ENCODE measurements at regions not wholly inside any gene's neighbourhood (a gene's known extent, or its start where the extent isn't known, plus 50 kb on each side); places are given as distances from the start of the nearest gene placed in this dataset.
A peak's percentile ranks its signal among the peaks of the same experiment; 100 is the strongest.

DNA sequence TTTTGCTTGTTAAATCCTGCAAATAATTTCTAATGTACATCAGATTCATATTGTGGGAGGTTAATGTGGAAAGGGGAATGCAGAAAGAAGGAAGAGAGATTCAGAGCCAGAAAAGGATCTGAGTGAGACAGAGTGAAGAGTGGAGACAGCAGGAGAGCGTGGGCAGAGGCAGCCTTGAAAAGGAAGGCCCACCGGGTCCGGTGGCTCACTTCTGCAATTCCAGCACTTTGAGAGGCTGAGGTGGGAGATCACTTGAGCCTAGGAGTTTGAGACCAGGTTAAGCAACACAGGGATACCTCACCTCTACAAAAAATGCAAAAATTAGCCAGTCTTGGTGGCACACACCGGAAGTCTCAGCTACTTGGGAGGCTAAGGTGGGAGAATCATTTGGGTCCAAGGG, 222.0 kb upstream of the RAB4A start:
- H3K4ac ChIP-seq (ENCODE audit: low read depth, low read length): no peak overlapping the region
- no peak overlapping the region for H3K9ac ChIP-seq (ENCODE audit: low read length)
- no peak overlapping the region for H2BK120ac ChIP-seq (ENCODE audit: low read depth, low read length)
- H2BK15ac ChIP-seq (replicated peaks; ENCODE audit: low read depth): no peak overlapping the region
- no peak overlapping the region for H3K56ac ChIP-seq (ENCODE audit: low read length)
- H3K4me2 ChIP-seq (ENCODE audit: low read length): no peak overlapping the region
- H3K27ac ChIP-seq (ENCODE audit: low read depth, low read length): no peak overlapping the region
- no peaks in the 10 kb centered on the region for H3K79me2 ChIP-seq (ENCODE audit: control insufficient read depth, insufficient read depth, low read length)
- DNase-seq: no peak
- H4K8ac ChIP-seq (ENCODE audit: low read depth, low read length): no peak overlapping the region
- no peaks in the 10 kb centered on the region for H3K4me1 ChIP-seq (ENCODE audit: control insufficient read depth, low read depth, low read length)
- H2BK5ac ChIP-seq (ENCODE audit: low read length): no peak overlapping the region
- no peak overlapping the region for H3K23ac ChIP-seq (ENCODE audit: low read length)
- H4K5ac ChIP-seq (ENCODE audit: low read length): no peak overlapping the region
- WGBS (ENCODE audit: extremely low coverage, insufficient coverage, low lambda C conversion rate): no CpG with 5 or more reads among the region's 4 CpGs
- H3K36me3 ChIP-seq (ENCODE audit: control insufficient read depth, insufficient read depth, low read length): no peaks in the 10 kb centered on the region
- H2AK5ac ChIP-seq (ENCODE audit: low read length): no peak overlapping the region
- H3K18ac ChIP-seq (ENCODE audit: low read length): no peak overlapping the region
- H3K79me1 ChIP-seq (ENCODE audit: low read length): no peaks in the 10 kb centered on the region
- no peak overlapping the region for H3K4me3 ChIP-seq (ENCODE audit: low read length)
- H3K27me3 ChIP-seq (ENCODE audit: insufficient read depth, low read length, poor library complexity): no peaks in the 10 kb centered on the region

GRCh38 chr1:229056046-229056445, 214.9 kb upstream of the RAB4A start:
- no peak for DNase-seq
- Histone ChIP-seq H3K4me1 (ENCODE audit: control insufficient read depth, low read depth, low read length) (no peaks in the 10 kb centered on the region), H3K56ac (ENCODE audit: low read length) (no peak overlapping the region), H3K4ac (ENCODE audit: low read depth, low read length) (no peak overlapping the region), H3K4me3 (ENCODE audit: low read length) (no peak overlapping the region), H3K79me2 (ENCODE audit: control insufficient read depth, insufficient read depth, low read length) (no peaks in the 10 kb centered on the region), H2BK120ac (ENCODE audit: low read depth, low read length) (no peak overlapping the region), H3K4me2 (ENCODE audit: low read length) (no peak overlapping the region), H3K79me1 (ENCODE audit: low read length) (no peaks in the 10 kb centered on the region), H4K8ac (ENCODE audit: low read depth, low read length) (no peak overlapping the region), H3K9ac (ENCODE audit: low read length) (no peak overlapping the region), H2AK5ac (ENCODE audit: low read length) (no peak overlapping the region), H3K36me3 (ENCODE audit: control insufficient read depth, insufficient read depth, low read length) (no peaks in the 10 kb centered on the region), H3K23ac (ENCODE audit: low read length) (no peak overlapping the region), H3K18ac (ENCODE audit: low read length) (no peak overlapping the region), H3K27me3 (ENCODE audit: insufficient read depth, low read length, poor library complexity) (no peaks in the 10 kb centered on the region), H2BK15ac (replicated peaks; ENCODE audit: low read depth) (no peak overlapping the region), H3K27ac (ENCODE audit: low read depth, low read length) (no peak overlapping the region), H4K5ac (ENCODE audit: low read length) (no peak overlapping the region), H2BK5ac (ENCODE audit: low read length) (no peak overlapping the region)
- WGBS (ENCODE audit: extremely low coverage, insufficient coverage, low lambda C conversion rate): no CpG with 5 or more reads among the region's 1 CpG

DNA sequence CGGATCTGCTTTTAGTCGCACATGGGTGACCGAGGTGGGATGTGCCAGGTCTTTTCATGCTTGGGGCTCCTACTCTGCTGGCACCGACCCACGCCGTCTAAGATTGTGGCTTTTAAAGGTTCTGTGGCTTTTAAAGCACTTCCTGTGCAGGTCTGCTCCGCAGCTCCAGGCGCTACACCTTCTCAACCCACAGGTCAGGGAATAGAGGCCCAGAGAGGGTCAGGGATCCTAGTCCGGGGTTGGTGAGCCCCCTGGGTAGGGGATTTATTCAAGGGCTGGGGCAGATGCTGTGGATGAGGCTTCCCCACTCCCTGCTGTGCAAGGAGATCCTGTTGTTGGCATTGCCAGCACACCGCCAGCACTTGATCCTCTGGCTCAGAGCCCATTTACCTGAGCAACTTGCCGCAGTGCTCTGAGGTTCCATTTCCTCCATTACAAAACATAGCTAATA, 212.8 kb upstream of the RAB4A start:
- no CpG with 5 or more reads among the region's 11 CpGs for WGBS (ENCODE audit: extremely low coverage, insufficient coverage, low lambda C conversion rate)
- Histone ChIP-seq H3K27ac (ENCODE audit: low read depth, low read length) (no peak overlapping the region), H4K5ac (ENCODE audit: low read length) (no peak overlapping the region), H3K36me3 (ENCODE audit: control insufficient read depth, insufficient read depth, low read length) (no peaks in the 10 kb centered on the region), H3K27me3 (ENCODE audit: insufficient read depth, low read length, poor library complexity) (no peaks in the 10 kb centered on the region), H3K4me3 (ENCODE audit: low read length) (no peak overlapping the region), H3K18ac (ENCODE audit: low read length) (no peak overlapping the region), H2AK5ac (ENCODE audit: low read length) (no peak overlapping the region), H3K4me1 (ENCODE audit: control insufficient read depth, low read depth, low read length) (no peaks in the 10 kb centered on the region), H3K23ac (ENCODE audit: low read length) (no peak overlapping the region), H2BK120ac (ENCODE audit: low read depth, low read length) (no peak overlapping the region), H4K8ac (ENCODE audit: low read depth, low read length) (no peak overlapping the region), H2BK5ac (ENCODE audit: low read length) (no peak overlapping the region), H2BK15ac (replicated peaks; ENCODE audit: low read depth) (no peak overlapping the region), H3K4me2 (ENCODE audit: low read length) (no peak overlapping the region), H3K56ac (ENCODE audit: low read length) (no peak overlapping the region), H3K9ac (ENCODE audit: low read length) (no peak overlapping the region), H3K79me1 (ENCODE audit: low read length) (no peaks in the 10 kb centered on the region), H3K4ac (ENCODE audit: low read depth, low read length) (no peak overlapping the region), H3K79me2 (ENCODE audit: control insufficient read depth, insufficient read depth, low read length) (no peaks in the 10 kb centered on the region)
- DNase-seq: no peak

DNA sequence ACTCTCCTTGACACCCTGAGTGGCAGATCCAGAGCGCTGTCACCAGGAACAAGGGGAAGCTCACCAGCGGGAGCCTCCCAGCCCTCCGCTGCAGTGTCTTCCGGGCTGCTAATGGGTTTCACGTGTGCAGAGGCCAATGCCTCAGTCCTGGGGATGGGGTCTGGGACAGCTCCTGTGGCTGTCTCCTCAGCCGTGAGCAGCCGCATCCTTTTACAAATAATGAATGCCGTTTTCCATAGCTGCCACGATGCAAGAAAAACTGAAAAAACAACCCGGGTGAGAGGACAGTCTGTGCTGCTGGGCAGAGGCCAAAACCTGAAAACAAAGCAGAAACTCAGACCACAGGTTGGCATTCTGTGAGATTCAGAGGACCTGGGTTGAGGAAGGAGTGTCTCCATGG, 212.2 kb upstream of the RAB4A start:
- WGBS (ENCODE audit: extremely low coverage, insufficient coverage, low lambda C conversion rate): no CpG with 5 or more reads among the region's 10 CpGs
- Histone ChIP-seq H3K79me2 (ENCODE audit: control insufficient read depth, insufficient read depth, low read length) (no peaks in the 10 kb centered on the region), H3K4me2 (ENCODE audit: low read length) (no peak overlapping the region), H2BK120ac (ENCODE audit: low read depth, low read length) (no peak overlapping the region), H2BK5ac (ENCODE audit: low read length) (no peak overlapping the region), H2AK5ac (ENCODE audit: low read length) (no peak overlapping the region), H4K5ac (ENCODE audit: low read length) (no peak overlapping the region), H3K27ac (ENCODE audit: low read depth, low read length) (no peak overlapping the region), H3K9ac (ENCODE audit: low read length) (no peak overlapping the region), H3K23ac (ENCODE audit: low read length) (no peak overlapping the region), H3K56ac (ENCODE audit: low read length) (no peak overlapping the region), H2BK15ac (replicated peaks; ENCODE audit: low read depth) (no peak overlapping the region), H4K8ac (ENCODE audit: low read depth, low read length) (no peak overlapping the region), H3K79me1 (ENCODE audit: low read length) (no peaks in the 10 kb centered on the region), H3K27me3 (ENCODE audit: insufficient read depth, low read length, poor library complexity) (no peaks in the 10 kb centered on the region), H3K4me3 (ENCODE audit: low read length) (no peak overlapping the region), H3K36me3 (ENCODE audit: control insufficient read depth, insufficient read depth, low read length) (no peaks in the 10 kb centered on the region), H3K4me1 (ENCODE audit: control insufficient read depth, low read depth, low read length) (no peaks in the 10 kb centered on the region), H3K18ac (ENCODE audit: low read length) (no peak overlapping the region), H3K4ac (ENCODE audit: low read depth, low read length) (peak overlapping the region; percentile 77)
- DNase-seq: no peak

- H2BK120ac ChIP-seq (ENCODE audit: low read depth, low read length): no peak overlapping the region
- no peaks in the 10 kb centered on the region for H3K27me3 ChIP-seq (ENCODE audit: insufficient read depth, low read length, poor library complexity)
- H3K79me2 ChIP-seq (ENCODE audit: control insufficient read depth, insufficient read depth, low read length): no peaks in the 10 kb centered on the region
- WGBS (ENCODE audit: extremely low coverage, insufficient coverage, low lambda C conversion rate): no CpG with 5 or more reads among the region's 9 CpGs
- no peak overlapping the region for H3K4ac ChIP-seq (ENCODE audit: low read depth, low read length)
- H3K4me1 ChIP-seq (ENCODE audit: control insufficient read depth, low read depth, low read length): no peaks in the 10 kb centered on the region
- no peak overlapping the region for H4K8ac ChIP-seq (ENCODE audit: low read depth, low read length)
- no peak overlapping the region for H2AK5ac ChIP-seq (ENCODE audit: low read length)
- H3K23ac ChIP-seq (ENCODE audit: low read length): no peak overlapping the region
- DNase-seq: no peak
- H3K18ac ChIP-seq (ENCODE audit: low read length): no peak overlapping the region
- no peak overlapping the region for H2BK5ac ChIP-seq (ENCODE audit: low read length)
- H2BK15ac ChIP-seq (replicated peaks; ENCODE audit: low read depth): no peak overlapping the region
- H3K27ac ChIP-seq (ENCODE audit: low read depth, low read length): no peak overlapping the region
- H3K4me3 ChIP-seq (ENCODE audit: low read length): no peak overlapping the region
- H3K9ac ChIP-seq (ENCODE audit: low read length): no peak overlapping the region
- H4K5ac ChIP-seq (ENCODE audit: low read length): no peak overlapping the region
- H3K56ac ChIP-seq (ENCODE audit: low read length): no peak overlapping the region
- no peaks in the 10 kb centered on the region for H3K79me1 ChIP-seq (ENCODE audit: low read length)
- no peaks in the 10 kb centered on the region for H3K36me3 ChIP-seq (ENCODE audit: control insufficient read depth, insufficient read depth, low read length)
- H3K4me2 ChIP-seq (ENCODE audit: low read length): no peak overlapping the region
These were observed 211.0 kb upstream of the RAB4A start for GRCh38 chr1:229059671-229060539.

GRCh38 chr1:229062135-229062534, 208.8 kb upstream of the RAB4A start:
- no CpG with 5 or more reads among the region's 5 CpGs for WGBS (ENCODE audit: extremely low coverage, insufficient coverage, low lambda C conversion rate)
- H3K79me2 ChIP-seq (ENCODE audit: control insufficient read depth, insufficient read depth, low read length): no peaks in the 10 kb centered on the region
- no peak overlapping the region for H2BK15ac ChIP-seq (replicated peaks; ENCODE audit: low read depth)
- no peak overlapping the region for H3K9ac ChIP-seq (ENCODE audit: low read length)
- DNase-seq: no peak
- no peaks in the 10 kb centered on the region for H3K36me3 ChIP-seq (ENCODE audit: control insufficient read depth, insufficient read depth, low read length)
- no peak overlapping the region for H3K4me2 ChIP-seq (ENCODE audit: low read length)
- H3K18ac ChIP-seq (ENCODE audit: low read length): no peak overlapping the region
- H3K4me1 ChIP-seq (ENCODE audit: control insufficient read depth, low read depth, low read length): no peaks in the 10 kb centered on the region
- H3K23ac ChIP-seq (ENCODE audit: low read length): no peak overlapping the region
- no peak overlapping the region for H3K4ac ChIP-seq (ENCODE audit: low read depth, low read length)
- no peak overlapping the region for H2AK5ac ChIP-seq (ENCODE audit: low read length)
- no peak overlapping the region for H4K5ac ChIP-seq (ENCODE audit: low read length)
- no peak overlapping the region for H3K56ac ChIP-seq (ENCODE audit: low read length)
- H3K27me3 ChIP-seq (ENCODE audit: insufficient read depth, low read length, poor library complexity): no peaks in the 10 kb centered on the region
- H4K8ac ChIP-seq (ENCODE audit: low read depth, low read length): no peak overlapping the region
- H3K27ac ChIP-seq (ENCODE audit: low read depth, low read length): no peak overlapping the region
- no peaks in the 10 kb centered on the region for H3K79me1 ChIP-seq (ENCODE audit: low read length)
- no peak overlapping the region for H3K4me3 ChIP-seq (ENCODE audit: low read length)
- no peak overlapping the region for H2BK120ac ChIP-seq (ENCODE audit: low read depth, low read length)
- H2BK5ac ChIP-seq (ENCODE audit: low read length): no peak overlapping the region

Measured in mesendoderm (in vitro differentiated cells).